ENCODE measurements at regions not wholly inside any gene's neighbourhood (a gene's known extent, or its start where the extent isn't known, plus 50 kb on each side); places are given as distances from the start of the nearest gene placed in this dataset.

- TF ChIP-seq ZSCAN25 (CRISPR knock-in tag; IDR thresholded peaks at IDR 0.05): no peak
- no peak for TF ChIP-seq MLLT10 (CRISPR knock-in tag; IDR thresholded peaks at IDR 0.05)
- no peak for TF ChIP-seq HNRNPL (IDR thresholded peaks at IDR 0.05; ENCODE audit: low read depth, low read length)
- TF ChIP-seq ZNF513 (CRISPR knock-in tag; conservative IDR thresholded peaks at IDR 0.05): no peak
- TF ChIP-seq EZH2 (conservative IDR thresholded peaks at IDR 0.05; ENCODE audit: low read depth, low read length): no peak
- Histone ChIP-seq H3K9ac (ENCODE audit: insufficient read depth, low read depth, low read length) (no peak overlapping the region), H3K4me2 (ENCODE audit: low read depth, low read length) (no peak overlapping the region), H3K4me1 (ENCODE audit: insufficient read depth, low read length) (no peaks in the 10 kb centered on the region), H3K27ac (ENCODE audit: extremely low read length, insufficient read depth, low read length) (no peak overlapping the region), H3K79me2 (ENCODE audit: insufficient read depth, low read length) (no peaks in the 10 kb centered on the region), H3K27me3 (ENCODE audit: control insufficient read depth in 1 of 2, insufficient read depth in 2 of 2, low read length in 2 of 2) (no peaks in the 10 kb centered on the region; a peak in 1 of 5 replicates), H4K20me1 (ENCODE audit: insufficient read depth, low read length) (no peaks in the 10 kb centered on the region), H3K9me3 (ENCODE audit: low read length) (no peaks in the 10 kb centered on the region), H3K4me3 (replicated peaks in 1 of 3; ENCODE audit: insufficient read depth in 1 of 3, low read depth in 2 of 3, low read length in 3 of 3) (no peak overlapping the region), H2AFZ (ENCODE audit: low read length) (no peak overlapping the region), H3K36me3 (replicated peaks in 1 of 2; ENCODE audit: control insufficient read depth in 1 of 2, insufficient read depth in 2 of 2, low read length in 2 of 2) (no peaks in the 10 kb centered on the region)
- intact Hi-C loops (cut with micrococcal nuclease; ENCODE audit: unreplicated experiment): no loop called here
- BruUV-seq (replicated peaks): no TSS peak
- in situ Hi-C loops (cut with HindIII; ENCODE audit: extremely low pct_ligation_motif_present, low pct_unique_long_range_greater_than_20kb): no loop called here
- DNase-seq (ENCODE audit: low spot score) (no peak), FAIRE-seq (no peak), ATAC-seq (no peak)
- 0% methylated on average over 2 of the region's 2 CpGs for WGBS (ENCODE audit: low lambda C conversion rate)
- ChIA-PET CTCF (ENCODE audit: low intra/inter-chr PET ratio, low total read pairs) (no interaction called here), POLR2A (no interaction called here)
Measured at GRCh38 chr16:65500007-65500406, 378.1 kb upstream of the CDH11 start.

- no peaks in the 10 kb centered on the region for H3K4me1 ChIP-seq (ENCODE audit: insufficient read depth, low read length)
- ATAC-seq: no peak
- H3K27ac ChIP-seq (ENCODE audit: extremely low read length, insufficient read depth, low read length): no peak overlapping the region
- H3K27me3 ChIP-seq (ENCODE audit: control insufficient read depth in 1 of 2, insufficient read depth in 2 of 2, low read length in 2 of 2): no peaks in the 10 kb centered on the region; a peak in 1 of 5 replicates
- no peak for FAIRE-seq
- in situ Hi-C loops (cut with HindIII; ENCODE audit: extremely low pct_ligation_motif_present, low pct_unique_long_range_greater_than_20kb) (no loop called here), intact Hi-C loops (cut with micrococcal nuclease; ENCODE audit: unreplicated experiment) (loop anchor here (2.0 kb wide), 1 partner anchor 77 kb away; no protein-coding TSS in a partner anchor)
- no peak overlapping the region for H3K4me2 ChIP-seq (ENCODE audit: low read depth, low read length)
- ChIA-PET CTCF (ENCODE audit: low intra/inter-chr PET ratio, low total read pairs) (no interaction called here), POLR2A (no interaction called here)
- no peak overlapping the region for H2AFZ ChIP-seq (ENCODE audit: low read length)
- WGBS (ENCODE audit: low lambda C conversion rate): 0% methylated on average over 1 of the region's 1 CpG
- TF ChIP-seq MIXL1 (CRISPR knock-in tag; IDR thresholded peaks at IDR 0.05) (no peak), ZMAT3 (CRISPR knock-in tag; conservative IDR thresholded peaks at IDR 0.05) (no peak)
- no peaks in the 10 kb centered on the region for H4K20me1 ChIP-seq (ENCODE audit: insufficient read depth, low read length)
- no TSS peak for BruUV-seq (replicated peaks)
- no peaks in the 10 kb centered on the region for H3K79me2 ChIP-seq (ENCODE audit: insufficient read depth, low read length)
- H3K4me3 ChIP-seq (replicated peaks in 1 of 3; ENCODE audit: insufficient read depth in 1 of 3, low read depth in 2 of 3, low read length in 3 of 3): no peak overlapping the region
- H3K9me3 ChIP-seq (ENCODE audit: low read length): no peaks in the 10 kb centered on the region
- no peaks in the 10 kb centered on the region for H3K36me3 ChIP-seq (replicated peaks in 1 of 2; ENCODE audit: control insufficient read depth in 1 of 2, insufficient read depth in 2 of 2, low read length in 2 of 2)
- DNase-seq (ENCODE audit: low spot score): no peak
- H3K9ac ChIP-seq (ENCODE audit: insufficient read depth, low read depth, low read length): no peak overlapping the region
Measured at GRCh38 chr16:65499566-65499965, 377.7 kb upstream of the CDH11 start.
